ENCODE measurements at regions not wholly inside any gene's neighbourhood (a gene's known extent, or its start where the extent isn't known, plus 50 kb on each side); places are given as distances from the start of the nearest gene placed in this dataset.
"Not testable (repeated sequence)": the region's sequence is repeated elsewhere in the genome, so short reads cannot be mapped to it uniquely, and the experiment has no call there.

GRCh38 chr15:62365795-62366442 lies 200.8 kb upstream of the C2CD4B start:
- peak; percentile 32 for DNase-seq (ENCODE audit: low spot score)

- DNase-seq (ENCODE audit: low spot score): no peak
Measured at GRCh38 chr15:62369454-62369853, 204.4 kb upstream of the C2CD4B start.

- DNase-seq (ENCODE audit: low spot score): not testable (repeated sequence)
Measured at GRCh38 chr15:62371683-62372082, 206.6 kb upstream of the C2CD4B start.

GRCh38 chr15:62377736-62378480 lies 212.8 kb upstream of the C2CD4B start:
- no peak for DNase-seq (ENCODE audit: low spot score)

GRCh38 chr15:62378772-62379498 lies 213.8 kb upstream of the C2CD4B start:
- no peak for DNase-seq (ENCODE audit: low spot score)

- no peak for DNase-seq (ENCODE audit: low spot score)
Measured at GRCh38 chr15:62380011-62380410, 214.9 kb upstream of the C2CD4B start.

- no peak for DNase-seq (ENCODE audit: low spot score)
Measured at GRCh38 chr15:62382046-62382445, 217.0 kb upstream of the C2CD4B start.

- peak; percentile 89 for DNase-seq (ENCODE audit: low spot score)
Measured at GRCh38 chr15:62389885-62390790, 225.1 kb upstream of the C2CD4B start, which contains the start of gene TLN2. TLN2 (plus strand) TSS chr15:62390550.

- DNase-seq (ENCODE audit: low spot score): peak; percentile 40
Measured at GRCh38 chr15:62390791-62391640, 225.9 kb upstream of the C2CD4B start.

- peak; percentile 60 for DNase-seq (ENCODE audit: low spot score)
Measured at GRCh38 chr15:62391641-62392262, 226.7 kb upstream of the C2CD4B start.

- no peak for DNase-seq (ENCODE audit: low spot score)
Measured at GRCh38 chr15:62392376-62392775, 227.3 kb upstream of the C2CD4B start.

- DNase-seq (ENCODE audit: low spot score): no peak
Measured at GRCh38 chr15:62393196-62393595, 228.1 kb upstream of the C2CD4B start.

GRCh38 chr15:62394079-62394478 lies 229.0 kb upstream of the C2CD4B start:
- DNase-seq (ENCODE audit: low spot score): no peak

GRCh38 chr15:62400778-62401177 lies 235.7 kb upstream of the C2CD4B start:
- DNase-seq (ENCODE audit: low spot score): no peak

- no peak for DNase-seq (ENCODE audit: low spot score)
Measured at GRCh38 chr15:62402687-62403086, 237.6 kb upstream of the C2CD4B start.

- peak; percentile 51 for DNase-seq (ENCODE audit: low spot score)
Measured at GRCh38 chr15:62403164-62403809, 238.2 kb upstream of the C2CD4B start.

- no peak for DNase-seq (ENCODE audit: low spot score)
Measured at GRCh38 chr15:62404194-62404985, 239.3 kb upstream of the C2CD4B start.

GRCh38 chr15:62406305-62406891 lies 241.3 kb upstream of the C2CD4B start:
- no peak for DNase-seq (ENCODE audit: low spot score)

GRCh38 chr15:62407216-62407615 lies 242.1 kb upstream of the C2CD4B start:
- no peak for DNase-seq (ENCODE audit: low spot score)
